BJ (cell line): ENCODE measurements at regions not wholly inside any gene's neighbourhood (a gene's known extent, or its start where the extent isn't known, plus 50 kb on each side); places are given as distances from the start of the nearest gene placed in this dataset.

Source experiments
- CTCF ChIA-PET: fragments of 350-600 bp; formaldehyde crosslinking; extraction: SDS; loops from one replicate; lab custom pipeline; 2021; ENCODE audit warnings: antibody characterized with exemption, inconsistent platforms; lab: Yijun Ruan, JAX
- POLR2A ChIA-PET: fragments of 300-600 bp; sonication (Branson Sonifier 250); formaldehyde crosslinking; extraction: SDS; loops from one replicate; lab custom pipeline; 2021; ENCODE audit warnings: antibody characterized with exemption; lab: Charles Lee
- DNase-seq: peaks from one replicate; pipeline ENCODE4 v3.0.0-alpha.2; 2011; ENCODE audit warnings: low read depth
- H3K27me3 ChIP-seq: 2 replicates; pipeline ENCODE4 v1.6.0; 2011; ENCODE audit warnings: low read length; ENCODE audit not compliant: control insufficient read depth, insufficient read depth
- H3K36me3 ChIP-seq: 2 replicates; pipeline ENCODE4 v1.5.1; 2011; ENCODE audit warnings: low read length; ENCODE audit not compliant: control insufficient read depth, insufficient read depth
- H3K4me3 ChIP-seq: 2 replicates; pipeline ENCODE4 v1.5.1; 2011; ENCODE audit warnings: low read depth, mild to moderate bottlenecking, control low read depth, low read length
- TF ChIP-seq, protein P1 (sequence below): IDR thresholded peaks from 2 replicates; pipeline ENCODE4 v1.5.1; 2011; ENCODE audit warnings: low read depth, mild to moderate bottlenecking, control low read depth, inconsistent platforms, low read length, moderate library complexity; ENCODE audit not compliant: insufficient read depth

DNA sequence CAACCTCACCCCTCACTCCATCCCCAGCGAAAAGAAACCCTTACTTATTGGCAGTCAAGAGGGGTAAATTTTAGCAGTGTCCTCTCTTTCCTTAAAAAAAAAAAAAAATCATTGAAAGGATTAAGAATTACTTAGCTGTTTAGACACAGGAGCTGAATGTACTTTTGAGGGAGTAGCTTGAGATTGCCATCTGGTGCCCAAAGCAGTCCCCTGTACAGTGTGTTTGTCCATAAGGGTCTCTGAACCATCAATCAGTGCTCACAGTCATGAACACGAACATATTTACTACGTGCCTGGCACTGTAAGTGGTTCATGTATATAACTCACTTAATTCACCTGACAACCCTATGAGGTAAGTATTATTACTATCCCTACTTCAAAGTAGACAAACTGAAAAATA, 463.5 kb downstream of the RAP2B start:
- TF ChIP-seq, protein P1, sequence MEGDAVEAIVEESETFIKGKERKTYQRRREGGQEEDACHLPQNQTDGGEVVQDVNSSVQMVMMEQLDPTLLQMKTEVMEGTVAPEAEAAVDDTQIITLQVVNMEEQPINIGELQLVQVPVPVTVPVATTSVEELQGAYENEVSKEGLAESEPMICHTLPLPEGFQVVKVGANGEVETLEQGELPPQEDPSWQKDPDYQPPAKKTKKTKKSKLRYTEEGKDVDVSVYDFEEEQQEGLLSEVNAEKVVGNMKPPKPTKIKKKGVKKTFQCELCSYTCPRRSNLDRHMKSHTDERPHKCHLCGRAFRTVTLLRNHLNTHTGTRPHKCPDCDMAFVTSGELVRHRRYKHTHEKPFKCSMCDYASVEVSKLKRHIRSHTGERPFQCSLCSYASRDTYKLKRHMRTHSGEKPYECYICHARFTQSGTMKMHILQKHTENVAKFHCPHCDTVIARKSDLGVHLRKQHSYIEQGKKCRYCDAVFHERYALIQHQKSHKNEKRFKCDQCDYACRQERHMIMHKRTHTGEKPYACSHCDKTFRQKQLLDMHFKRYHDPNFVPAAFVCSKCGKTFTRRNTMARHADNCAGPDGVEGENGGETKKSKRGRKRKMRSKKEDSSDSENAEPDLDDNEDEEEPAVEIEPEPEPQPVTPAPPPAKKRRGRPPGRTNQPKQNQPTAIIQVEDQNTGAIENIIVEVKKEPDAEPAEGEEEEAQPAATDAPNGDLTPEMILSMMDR = 0 out of 2 replicates have a peak, but pooled peaks have one; percentile 16
- H3K36me3 ChIP-seq = no peaks in the 10 kb centered on the region
- no peak overlapping the region for H3K4me3 ChIP-seq
- no peak for DNase-seq
- ChIA-PET POLR2A (no interaction called here), CTCF (interaction anchor here (0.6 to 1.4 kb wide), 4 partner anchors 14 to 461 kb away, joined by 3 to 5 read pairs (median 4); no protein-coding TSS in a partner anchor)
- peaks cover 1% of the 10 kb centered on the region; the same call in 1 of the 2 replicates for H3K27me3 ChIP-seq

DNA sequence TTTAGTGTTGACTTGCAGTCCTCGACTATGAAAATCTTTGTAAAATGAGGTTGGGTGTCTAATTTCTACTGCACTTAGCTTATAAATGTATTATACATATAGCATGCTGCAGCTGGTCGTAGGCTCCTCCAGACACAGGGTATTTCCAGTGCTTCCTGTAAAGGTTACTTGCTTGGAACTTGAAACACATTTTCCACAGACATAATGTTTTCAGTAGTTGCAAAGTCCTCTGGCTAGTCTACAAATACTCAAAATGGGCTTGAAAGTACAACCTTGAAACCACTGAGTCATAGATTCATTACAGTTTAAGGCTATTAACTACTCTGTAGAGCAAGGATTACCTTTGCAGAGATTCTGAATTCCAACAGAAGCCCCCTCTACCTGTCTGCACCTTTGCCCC, 464.1 kb downstream of the RAP2B start:
- TF ChIP-seq, protein P1 = no peak
- Histone ChIP-seq H3K4me3 (no peak overlapping the region), H3K27me3 (peaks cover 1% of the 10 kb centered on the region; the same call in 1 of the 2 replicates), H3K36me3 (no peaks in the 10 kb centered on the region)
- no peak for DNase-seq
- CTCF ChIA-PET = interaction anchor here (0.6 to 1.4 kb wide), 2 partner anchors 31 to 318 kb away, joined by 4 read pairs; no protein-coding TSS in a partner anchor
- POLR2A ChIA-PET = no interaction called here

DNA sequence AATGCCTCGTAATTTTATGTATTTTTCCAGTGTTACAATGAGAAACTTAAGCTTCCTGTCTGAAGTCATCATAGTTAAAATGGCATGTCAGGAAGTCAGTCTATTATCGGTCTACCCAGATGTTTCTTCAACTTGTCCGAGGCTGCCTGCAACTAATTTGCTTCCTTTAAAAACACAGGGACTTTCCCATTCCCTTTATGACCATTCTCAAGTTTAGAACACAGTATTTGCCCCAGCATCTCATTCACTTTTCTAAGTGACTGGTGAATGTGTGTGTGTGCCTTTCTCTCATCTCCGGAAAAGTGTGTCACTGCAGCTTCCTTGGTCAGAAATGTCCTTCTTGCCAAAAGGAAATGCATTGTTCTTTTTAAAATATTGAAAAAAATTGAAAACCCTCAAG, 466.6 kb downstream of the RAP2B start:
- DNase-seq = peak; percentile 7
- Histone ChIP-seq H3K4me3 (no peak overlapping the region), H3K27me3 (peaks cover 1% of the 10 kb centered on the region; the same call in 1 of the 2 replicates), H3K36me3 (no peaks in the 10 kb centered on the region)
- POLR2A ChIA-PET = no interaction called here
- TF ChIP-seq, protein P1 = no peak
- CTCF ChIA-PET = interaction anchor here (2.5 kb wide), 1 partner anchor 12 kb away, joined by 6 read pairs; no protein-coding TSS in a partner anchor

DNA sequence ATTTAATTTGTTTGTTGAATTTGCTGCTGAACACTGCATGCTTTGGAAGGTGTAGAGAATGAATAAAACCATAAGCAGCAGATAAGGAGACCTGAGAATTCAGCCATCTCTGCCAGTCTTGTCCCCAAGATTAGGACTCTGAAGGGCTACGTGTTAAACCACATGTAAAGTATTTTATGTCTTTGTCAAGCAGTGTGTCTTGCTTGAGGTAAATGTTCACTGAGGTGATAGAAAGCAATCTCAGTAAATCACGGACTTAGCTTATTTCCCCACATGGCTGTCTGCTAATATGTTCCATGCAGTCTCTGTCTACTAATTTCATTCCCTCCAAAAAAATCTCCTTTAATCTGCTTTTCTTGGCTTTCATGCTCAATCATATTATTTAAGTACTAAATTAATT, 467.1 kb downstream of the RAP2B start:
- Histone ChIP-seq H3K36me3 (no peaks in the 10 kb centered on the region), H3K27me3 (peaks cover 1% of the 10 kb centered on the region; the same call in 1 of the 2 replicates), H3K4me3 (no peak overlapping the region)
- TF ChIP-seq, protein P1 = no peak
- DNase-seq = no peak
- POLR2A ChIA-PET = no interaction called here
- CTCF ChIA-PET = interaction anchor here (2.5 kb wide), 1 partner anchor 11 kb away, joined by 6 read pairs; no protein-coding TSS in a partner anchor

DNA sequence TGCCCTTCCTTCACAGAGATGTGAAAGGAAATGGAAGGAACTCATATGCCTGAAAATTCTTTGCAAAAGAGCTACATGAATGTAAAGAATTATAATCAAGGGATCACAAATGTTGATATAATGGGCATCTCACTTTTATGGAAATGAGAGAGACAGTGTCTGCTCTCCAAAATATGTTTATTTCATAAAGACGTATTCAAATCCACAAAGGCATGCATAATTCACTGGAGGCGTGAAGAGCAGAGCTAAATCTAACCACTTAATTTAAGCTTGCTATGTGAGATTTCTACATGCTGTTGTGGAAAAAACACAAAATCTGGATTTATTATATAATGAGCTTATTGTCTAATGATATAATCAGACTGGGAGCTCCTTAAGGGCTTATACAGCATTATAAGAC, 469.1 kb downstream of the RAP2B start:
- DNase-seq = no peak
- POLR2A ChIA-PET = no interaction called here
- H3K36me3 ChIP-seq = no peaks in the 10 kb centered on the region
- CTCF ChIA-PET = no interaction called here
- H3K4me3 ChIP-seq = no peak overlapping the region
- TF ChIP-seq, protein P1 = no peak
- peaks cover 1% of the 10 kb centered on the region; the same call in 1 of the 2 replicates for H3K27me3 ChIP-seq
